H1 (cell line): ENCODE measurements at regions not wholly inside any gene's neighbourhood (a gene's known extent, or its start where the extent isn't known, plus 50 kb on each side); places are given as distances from the start of the nearest gene placed in this dataset.
A peak's percentile ranks its signal among the peaks of the same experiment; 100 is the strongest.

Experiments
- CTCF ChIA-PET: fragments of 300-600 bp; sonication (Branson Sonifier 250); formaldehyde crosslinking; loops from one replicate; lab custom pipeline; 2021; ENCODE audit not compliant: partially characterized antibody; lab: Charles Lee
- POLR2A ChIA-PET: fragments of 300-600 bp; sonication (Branson Sonifier 250); formaldehyde crosslinking; loops from one replicate; lab custom pipeline; 2021; ENCODE audit warnings: inconsistent platforms; ENCODE audit not compliant: partially characterized antibody; lab: Charles Lee
- DNase-seq, 2 experiments: peaks; one replicate each; pipeline versions ENCODE4 v3.0.0 to v3.0.0-alpha.2; 2010 to 2022; ENCODE audit warnings: low spot score in 2 of 2, low read depth in 1 of 2, mixed read lengths in 1 of 2
- FAIRE-seq: peaks from 2 replicates; lab custom pipeline; 2011; peaks lifted over from hg19 to GRCh38; lab: Jason Lieb, UNC
- H2AFZ ChIP-seq: 2 replicates; pipeline ENCODE4 v1.8.1; 2012; ENCODE audit warnings: low read length, inconsistent platforms
- H2AK5ac ChIP-seq: 2 replicates; pipeline ENCODE4 v1.6.1; 2013; ENCODE audit warnings: low read depth, low read length
- H2BK120ac ChIP-seq: replicated peaks from 2 replicates; pipeline ENCODE3; 2013; ENCODE audit warnings: low read depth, low read length, inconsistent platforms
- H2BK12ac ChIP-seq: 2 replicates; pipeline ENCODE4 v1.6.1; 2013; ENCODE audit warnings: low read depth, low read length
- H2BK15ac ChIP-seq: 2 replicates; pipeline ENCODE4 v1.6.1; 2013; ENCODE audit warnings: low read length
- H2BK20ac ChIP-seq: 2 replicates; pipeline ENCODE4 v1.6.1; 2013; ENCODE audit warnings: low read length
- H2BK5ac ChIP-seq: 2 replicates; pipeline ENCODE4 v1.6.1; 2013; ENCODE audit warnings: low read depth, low read length
- H3K14ac ChIP-seq: 2 replicates; pipeline ENCODE4 v1.6.1; 2013; ENCODE audit warnings: inconsistent platforms; ENCODE audit not compliant: insufficient read length
- H3K18ac ChIP-seq: 2 replicates; pipeline ENCODE4 v1.6.1; 2013; ENCODE audit warnings: low read length; ENCODE audit errors: extremely low read depth
- H3K23ac ChIP-seq: 2 replicates; pipeline ENCODE4 v1.6.1; 2013; ENCODE audit warnings: inconsistent platforms; ENCODE audit not compliant: insufficient read length
- H3K23me2 ChIP-seq: 2 replicates; pipeline ENCODE4 v1.6.1; 2013; ENCODE audit warnings: low read depth, low read length
- H3K27ac ChIP-seq: 2 replicates; pipeline ENCODE4 v1.6.1; 2011; ENCODE audit warnings: low read depth, low read length, inconsistent platforms
- H3K27me3 ChIP-seq, 4 experiments: replicated peaks in 1 of 4; 1 replicate in 1 of 4; 2 replicates in 3 of 4; pipeline versions ENCODE4 v1.6.1 to v1.8.1; 2011 to 2013; ENCODE audit warnings: low read length in 3 of 4, mild to moderate bottlenecking in 3 of 4, inconsistent platforms in 2 of 4, mixed read lengths in 2 of 4, moderate library complexity in 1 of 4; ENCODE audit not compliant: control insufficient read depth in 3 of 4, insufficient read depth in 3 of 4; ENCODE audit errors: extremely low read depth in 1 of 4
- H3K36me3 ChIP-seq, 4 experiments: 2 replicates each; pipeline versions ENCODE4 v1.6.1 to v1.8.1; 2011 to 2013; ENCODE audit warnings: mild to moderate bottlenecking in 4 of 4, low read length in 3 of 4, moderate library complexity in 2 of 4, control low read depth in 1 of 4, inconsistent platforms in 1 of 4; ENCODE audit not compliant: insufficient read depth in 4 of 4, control insufficient read depth in 2 of 4
- H3K4ac ChIP-seq: replicated peaks from 2 replicates; pipeline ENCODE3; 2013; ENCODE audit warnings: low read length, low read depth, mixed read lengths, inconsistent platforms; ENCODE audit not compliant: insufficient read length
- H3K4me1 ChIP-seq, 4 experiments: replicated peaks in 1 of 4; 1 replicate in 1 of 4; 2 replicates in 3 of 4; pipeline versions ENCODE4 v1.6.1 to v1.8.1; 2011 to 2013; ENCODE audit warnings: low read length in 3 of 4, inconsistent platforms in 2 of 4, mixed read lengths in 1 of 4; ENCODE audit not compliant: insufficient read depth in 4 of 4, control insufficient read depth in 3 of 4
- H3K4me2 ChIP-seq, 2 experiments: 2 replicates each; pipeline versions ENCODE4 v1.6.1 to v1.8.1; 2011 to 2013; ENCODE audit warnings: low read depth in 2 of 2, low read length in 2 of 2, control low read depth in 1 of 2, inconsistent platforms in 1 of 2, mild to moderate bottlenecking in 1 of 2; ENCODE audit not compliant: insufficient read depth in 1 of 2
- H3K4me3 ChIP-seq, 4 experiments: fragments of 200-600, 300-600 bp in 1 of 4; sonication (generic), shearing (Covaris generic), sonication (Bioruptor Twin) in 1 of 4; 2 replicates each; pipeline versions ENCODE4 v1.5.1 to v1.8.1; 2011 to 2016; ENCODE audit warnings: low read length in 4 of 4, low read depth in 3 of 4, control low read depth in 2 of 4, inconsistent platforms in 2 of 4, mild to moderate bottlenecking in 2 of 4, mixed read lengths in 1 of 4, moderate library complexity in 1 of 4; ENCODE audit not compliant: insufficient read depth in 2 of 4; ENCODE audit errors: extremely low read depth in 1 of 4
- H3K56ac ChIP-seq: replicated peaks from 2 replicates; pipeline ENCODE3; 2013; ENCODE audit warnings: low read depth, mild to moderate bottlenecking, mixed read lengths, low read length, inconsistent platforms; ENCODE audit not compliant: insufficient read length
- H3K79me1 ChIP-seq: 2 replicates; pipeline ENCODE4 v1.6.1; 2013; ENCODE audit warnings: low read depth, low read length, control low read depth
- H3K79me2 ChIP-seq, 2 experiments: 2 replicates each; pipeline versions ENCODE4 v1.6.1 to v1.8.1; 2012 to 2013; ENCODE audit warnings: low read length in 2 of 2, mild to moderate bottlenecking in 2 of 2, inconsistent platforms in 1 of 2; ENCODE audit not compliant: insufficient read depth in 2 of 2, control insufficient read depth in 1 of 2
- H3K9ac ChIP-seq, 4 experiments: replicated peaks in 1 of 4; 1 replicate in 1 of 4; 2 replicates in 3 of 4; pipeline versions ENCODE4 v1.6.1 to v1.8.1; 2011 to 2013; ENCODE audit warnings: low read depth in 3 of 4, low read length in 3 of 4, control low read depth in 2 of 4, mild to moderate bottlenecking in 2 of 4, moderate library complexity in 2 of 4, inconsistent platforms in 1 of 4; ENCODE audit errors: extremely low read depth in 1 of 4
- H3K9me3 ChIP-seq, 2 experiments: 2 replicates each; pipeline versions ENCODE4 v1.6.1 to v1.8.1; 2012 to 2013; ENCODE audit warnings: mild to moderate bottlenecking in 2 of 2, moderate library complexity in 2 of 2, control low read depth in 1 of 2, inconsistent platforms in 1 of 2, low read depth in 1 of 2, low read length in 1 of 2, mixed read lengths in 1 of 2; ENCODE audit not compliant: insufficient read depth in 2 of 2
- H4K20me1 ChIP-seq, 2 experiments: replicated peaks in 1 of 2; 2 replicates each; pipeline versions ENCODE3 to v1.8.1; 2011 to 2013; ENCODE audit warnings: inconsistent platforms in 2 of 2, low read length in 2 of 2, mild to moderate bottlenecking in 1 of 2; ENCODE audit not compliant: insufficient read depth in 2 of 2, control insufficient read depth in 1 of 2
- H4K5ac ChIP-seq: 2 replicates; pipeline ENCODE4 v1.6.1; 2013; ENCODE audit warnings: low read length, low read depth, mixed read lengths, inconsistent platforms; ENCODE audit not compliant: insufficient read length
- H4K8ac ChIP-seq: 2 replicates; pipeline ENCODE4 v1.8.0; 2013; ENCODE audit warnings: mild to moderate bottlenecking, moderate library complexity, low read length, inconsistent platforms; ENCODE audit not compliant: insufficient read depth; ENCODE audit errors: extremely low read depth
- H4K91ac ChIP-seq: replicated peaks from 2 replicates; pipeline ENCODE3; 2013; ENCODE audit warnings: low read length, mixed read lengths, inconsistent platforms; ENCODE audit not compliant: insufficient read length
- BACH1 ChIP-seq: IDR thresholded peaks from 2 replicates; pipeline ENCODE4 v1.6.1; 2012; ENCODE audit warnings: low read length, improper control_type of control experiment
- CBX8 ChIP-seq: fragments of 300-800, 300-1000 bp; sonication (generic); IDR thresholded peaks from 2 replicates; pipeline ENCODE4 v1.7.1; 2016; ENCODE audit warnings: low read depth, low read length, borderline replicate concordance
- CREB1 ChIP-seq: IDR thresholded peaks from 2 replicates; pipeline ENCODE4 v1.6.1; 2012; ENCODE audit warnings: inconsistent platforms
- RBBP5 ChIP-seq: IDR thresholded peaks from 2 replicates; pipeline ENCODE4 v1.7.1; 2012; ENCODE audit warnings: low read depth, mild to moderate bottlenecking, inconsistent platforms, low read length, moderate library complexity, borderline replicate concordance
- SUZ12 ChIP-seq: fragments of 200-600 bp; sonication (generic); IDR thresholded peaks from 2 replicates; pipeline ENCODE4 v1.6.1; 2012; ENCODE audit warnings: mild to moderate bottlenecking, inconsistent platforms, low read length, moderate library complexity, mixed read lengths
- YY1 ChIP-seq: IDR thresholded peaks from 2 replicates; pipeline ENCODE4 v1.6.1; 2011; ENCODE audit warnings: low read depth, mild to moderate bottlenecking, low read length
- ZNF274 ChIP-seq: IDR thresholded peaks from 2 replicates; pipeline ENCODE4 v1.7.0; 2012; ENCODE audit warnings: low read length, borderline replicate concordance; ENCODE audit errors: extremely low read depth
- WGBS, 2 experiments: shearing (Covaris generic) in 1 of 2; methylation state at CpG; one replicate each; pipeline versions ENCODE4 v1.1.6 to v1.1.7; 2013 to 2015; ENCODE audit warnings: low lambda C conversion rate in 2 of 2, mixed read lengths in 2 of 2, inconsistent platforms in 1 of 2, low coverage in 1 of 2, missing lambda C conversion rate in 1 of 2; ENCODE audit not compliant: insufficient replicate concordance in 2 of 2, insufficient coverage in 1 of 2, insufficient read length in 1 of 2; ENCODE audit errors: extremely low coverage in 1 of 2, missing lambda C conversion rate in 1 of 2; 5-methylcytosine and 5-hydroxymethylcytosine counted together
- TF ChIP-seq, protein P1 (sequence below), 3 experiments: IDR thresholded peaks; 1 replicate in 2 of 3; 2 replicates in 1 of 3; pipeline versions ENCODE4 v1.5.1 to v1.6.1; 2011; ENCODE audit warnings: low read length in 3 of 3, mild to moderate bottlenecking in 3 of 3, inconsistent platforms in 2 of 3, low read depth in 1 of 3, moderate library complexity in 1 of 3; ENCODE audit not compliant: insufficient read depth in 1 of 3; ENCODE audit errors: control extremely low read depth in 1 of 3
- TF ChIP-seq, protein P2 (sequence below): IDR thresholded peaks from 2 replicates; pipeline ENCODE4 v1.6.1; 2011; ENCODE audit warnings: low read length, improper control_type of control experiment

DNA sequence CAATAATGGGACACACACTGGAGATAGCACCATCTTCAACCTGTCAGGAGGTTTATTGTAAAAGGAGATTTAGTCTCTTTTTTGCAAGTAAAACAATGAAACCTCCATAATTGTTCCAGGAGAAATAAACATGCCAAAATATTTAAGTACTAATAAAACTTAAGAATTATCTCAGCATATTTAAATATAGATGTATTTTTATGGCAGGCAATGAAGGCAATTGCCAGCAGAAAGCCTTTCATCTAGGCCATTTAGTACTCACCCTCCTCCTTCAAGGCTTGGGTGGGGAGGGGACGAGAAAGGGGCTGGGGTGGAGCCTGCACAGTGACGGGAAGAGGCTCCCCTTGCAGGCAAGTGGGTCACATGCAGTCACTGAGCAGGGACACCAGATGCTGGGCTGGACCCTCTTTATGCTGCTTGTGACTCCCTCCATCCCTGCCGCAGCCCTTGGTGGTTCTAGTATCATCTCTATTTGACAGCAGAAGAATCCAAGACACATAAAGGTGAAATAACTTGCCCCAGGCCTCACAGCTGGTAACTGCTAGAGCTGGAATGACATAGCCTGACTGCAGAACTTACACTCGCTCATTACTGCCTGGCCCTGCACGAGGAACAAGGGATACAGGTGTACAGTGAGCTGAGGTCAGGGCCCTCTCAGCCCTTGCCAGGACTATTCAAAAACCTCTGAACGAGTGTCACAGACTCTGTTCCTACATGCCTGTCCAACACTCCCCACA lies 449.5 kb upstream of the ZMIZ1 start:
- WGBS, 2 experiments: 80% methylated on average over 5 of the region's 6 CpGs; no CpG with 5 or more reads in 1 of the 2 experiments
- no peaks in the 10 kb centered on the region for H3K36me3 ChIP-seq
- H4K91ac ChIP-seq: no peak overlapping the region
- H3K4me2 ChIP-seq: no peak overlapping the region
- H3K79me2 ChIP-seq: no peaks in the 10 kb centered on the region
- no peak overlapping the region for H4K8ac ChIP-seq
- no peak overlapping the region for H3K4ac ChIP-seq
- no peak overlapping the region for H3K56ac ChIP-seq
- no peaks in the 10 kb centered on the region for H3K9me3 ChIP-seq
- no peak overlapping the region for H3K14ac ChIP-seq
- H2AFZ ChIP-seq: no peak overlapping the region
- no peak overlapping the region for H3K4me3 ChIP-seq
- H3K27ac ChIP-seq: no peak overlapping the region
- H2BK5ac ChIP-seq: no peak overlapping the region
- no peak overlapping the region for H3K18ac ChIP-seq
- POLR2A ChIA-PET: no interaction called here
- no peak overlapping the region for H2BK120ac ChIP-seq
- H2AK5ac ChIP-seq: no peak overlapping the region
- CTCF ChIA-PET: no interaction called here
- H4K20me1 ChIP-seq: no peaks in the 10 kb centered on the region
- DNase-seq (no peak), FAIRE-seq (no peak)
- no peak overlapping the region for H4K5ac ChIP-seq
- no peaks in the 10 kb centered on the region for H3K23me2 ChIP-seq
- no peak overlapping the region for H3K23ac ChIP-seq
- H2BK15ac ChIP-seq: no peak overlapping the region
- 0 out of 7 replicates have a peak, but pooled peaks cover 0 to 2% (median 0%) of the 10 kb centered on the region in 4 experiments for H3K4me1 ChIP-seq
- H2BK20ac ChIP-seq: no peak overlapping the region
- 0 out of 2 replicates have a peak overlapping the region, but pooled peaks have one; percentile 60 for H2BK12ac ChIP-seq
- H3K27me3 ChIP-seq: no peaks in the 10 kb centered on the region
- H3K9ac ChIP-seq: no peak overlapping the region; a peak in 1 of 7 replicates
- H3K79me1 ChIP-seq: no peaks in the 10 kb centered on the region
- no peak for TF ChIP-seq ZNF274
- no peak for TF ChIP-seq SUZ12
- no peak for TF ChIP-seq CREB1
- TF ChIP-seq CBX8: no peak
- TF ChIP-seq, protein P1, sequence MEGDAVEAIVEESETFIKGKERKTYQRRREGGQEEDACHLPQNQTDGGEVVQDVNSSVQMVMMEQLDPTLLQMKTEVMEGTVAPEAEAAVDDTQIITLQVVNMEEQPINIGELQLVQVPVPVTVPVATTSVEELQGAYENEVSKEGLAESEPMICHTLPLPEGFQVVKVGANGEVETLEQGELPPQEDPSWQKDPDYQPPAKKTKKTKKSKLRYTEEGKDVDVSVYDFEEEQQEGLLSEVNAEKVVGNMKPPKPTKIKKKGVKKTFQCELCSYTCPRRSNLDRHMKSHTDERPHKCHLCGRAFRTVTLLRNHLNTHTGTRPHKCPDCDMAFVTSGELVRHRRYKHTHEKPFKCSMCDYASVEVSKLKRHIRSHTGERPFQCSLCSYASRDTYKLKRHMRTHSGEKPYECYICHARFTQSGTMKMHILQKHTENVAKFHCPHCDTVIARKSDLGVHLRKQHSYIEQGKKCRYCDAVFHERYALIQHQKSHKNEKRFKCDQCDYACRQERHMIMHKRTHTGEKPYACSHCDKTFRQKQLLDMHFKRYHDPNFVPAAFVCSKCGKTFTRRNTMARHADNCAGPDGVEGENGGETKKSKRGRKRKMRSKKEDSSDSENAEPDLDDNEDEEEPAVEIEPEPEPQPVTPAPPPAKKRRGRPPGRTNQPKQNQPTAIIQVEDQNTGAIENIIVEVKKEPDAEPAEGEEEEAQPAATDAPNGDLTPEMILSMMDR (IDR thresholded peaks at IDR 0.05; ENCODE audit: control extremely low read depth in 1 of 3, insufficient read depth in 1 of 3, low read depth in 1 of 3, low read length in 3 of 3): no peak
- no peak for TF ChIP-seq BACH1
- no peak for TF ChIP-seq YY1
- TF ChIP-seq, protein P2, sequence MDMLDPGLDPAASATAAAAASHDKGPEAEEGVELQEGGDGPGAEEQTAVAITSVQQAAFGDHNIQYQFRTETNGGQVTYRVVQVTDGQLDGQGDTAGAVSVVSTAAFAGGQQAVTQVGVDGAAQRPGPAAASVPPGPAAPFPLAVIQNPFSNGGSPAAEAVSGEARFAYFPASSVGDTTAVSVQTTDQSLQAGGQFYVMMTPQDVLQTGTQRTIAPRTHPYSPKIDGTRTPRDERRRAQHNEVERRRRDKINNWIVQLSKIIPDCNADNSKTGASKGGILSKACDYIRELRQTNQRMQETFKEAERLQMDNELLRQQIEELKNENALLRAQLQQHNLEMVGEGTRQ: no peak
- no peak for TF ChIP-seq RBBP5
